ENCODE measurements at regions not wholly inside any gene's neighbourhood (a gene's known extent, or its start where the extent isn't known, plus 50 kb on each side); places are given as distances from the start of the nearest gene placed in this dataset.

DNA sequence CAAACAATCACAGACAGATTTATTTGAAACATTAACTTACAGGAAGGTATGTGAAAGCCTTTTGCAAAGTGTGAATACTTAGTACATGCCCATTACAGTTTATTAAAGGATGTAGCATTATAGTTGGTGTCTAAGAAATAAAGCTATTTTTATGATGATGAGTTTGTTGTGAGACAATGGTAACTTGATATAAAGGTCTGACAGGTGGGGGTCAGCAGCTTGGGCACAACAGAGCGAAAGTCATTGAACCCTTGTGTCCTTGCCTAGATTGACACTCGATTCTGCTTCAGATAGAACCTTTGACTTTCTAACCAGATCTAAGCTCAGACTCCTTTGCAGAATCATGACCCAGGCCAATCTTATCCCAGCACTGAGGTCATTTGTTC, 777.9 kb downstream of the NTRK3 start:
- TF ChIP-seq, protein P1, sequence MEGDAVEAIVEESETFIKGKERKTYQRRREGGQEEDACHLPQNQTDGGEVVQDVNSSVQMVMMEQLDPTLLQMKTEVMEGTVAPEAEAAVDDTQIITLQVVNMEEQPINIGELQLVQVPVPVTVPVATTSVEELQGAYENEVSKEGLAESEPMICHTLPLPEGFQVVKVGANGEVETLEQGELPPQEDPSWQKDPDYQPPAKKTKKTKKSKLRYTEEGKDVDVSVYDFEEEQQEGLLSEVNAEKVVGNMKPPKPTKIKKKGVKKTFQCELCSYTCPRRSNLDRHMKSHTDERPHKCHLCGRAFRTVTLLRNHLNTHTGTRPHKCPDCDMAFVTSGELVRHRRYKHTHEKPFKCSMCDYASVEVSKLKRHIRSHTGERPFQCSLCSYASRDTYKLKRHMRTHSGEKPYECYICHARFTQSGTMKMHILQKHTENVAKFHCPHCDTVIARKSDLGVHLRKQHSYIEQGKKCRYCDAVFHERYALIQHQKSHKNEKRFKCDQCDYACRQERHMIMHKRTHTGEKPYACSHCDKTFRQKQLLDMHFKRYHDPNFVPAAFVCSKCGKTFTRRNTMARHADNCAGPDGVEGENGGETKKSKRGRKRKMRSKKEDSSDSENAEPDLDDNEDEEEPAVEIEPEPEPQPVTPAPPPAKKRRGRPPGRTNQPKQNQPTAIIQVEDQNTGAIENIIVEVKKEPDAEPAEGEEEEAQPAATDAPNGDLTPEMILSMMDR (conservative IDR thresholded peaks at IDR 0.05) = no peak
- TF ChIP-seq ZFX (IDR thresholded peaks at IDR 0.05) = no peak

Data from C4-2B (cell line).